ENCODE measurements at regions not wholly inside any gene's neighbourhood (a gene's known extent, or its start where the extent isn't known, plus 50 kb on each side); places are given as distances from the start of the nearest gene placed in this dataset.

- in situ Hi-C loops (cut with HindIII; ENCODE audit: low sequenced_read_pairs): no loop called here
- DNase-seq (ENCODE audit: low spot score): no peak
Measured at GRCh38 chr13:60347174-60347573, 49.8 kb upstream of the TDRD3 start.

All from G401 (cell line).